HCT116 (cell line): ENCODE measurements at regions not wholly inside any gene's neighbourhood (a gene's known extent, or its start where the extent isn't known, plus 50 kb on each side); places are given as distances from the start of the nearest gene placed in this dataset.

Experiments
- ATAC-seq: fragments of 200-7000 bp; cut with Tn5 transposase; 2 replicates; pipeline ENCODE4 v1.9.1; 2020; ENCODE audit warnings: mild to moderate bottlenecking, moderate library complexity
- BruUV-seq: library from RNA; stranded (reverse); fragments of 400-500 nt; replicated peaks from 2 replicates; lab custom pipeline; 2021; lab: Mats Ljungman, UMichigan
- CTCF ChIA-PET: fragments of 300-600 bp; sonication (Branson Sonifier 250); formaldehyde crosslinking; loops from one replicate; lab custom pipeline; 2021; ENCODE audit warnings: antibody characterized with exemption; lab: Charles Lee
- POLR2A ChIA-PET: fragments of 300-600, 350-600 bp; sonication (Branson Sonifier 250); formaldehyde crosslinking; loops from one replicate; lab custom pipeline; 2021; ENCODE audit warnings: antibody characterized with exemption; lab: Charles Lee
- RAD21 ChIA-PET, 2 experiments: fragments of 300-600 bp; sonication (Branson Sonifier 250); formaldehyde crosslinking; loops; one replicate each; lab custom pipeline; 2023; ENCODE audit warnings: low total read pairs in 2 of 2; ENCODE audit not compliant: uncharacterized antibody in 2 of 2, unreplicated experiment in 2 of 2, low non-redundant PET in 1 of 2; lab: Charles Lee
- DNase-seq: peaks from one replicate; pipeline ENCODE4 v3.0.0-alpha.2; 2010; ENCODE audit warnings: low read depth, low spot score
- H2AFZ ChIP-seq: fragments of 200-600 bp; shearing (Covaris generic), sonication (generic); 2 replicates; pipeline ENCODE4 v1.6.1; 2017; ENCODE audit warnings: low read depth, mixed run types, mixed read lengths, antibody characterized with exemption, low read length; ENCODE audit not compliant: poor library complexity, severe bottlenecking
- H3K27ac ChIP-seq: 2 replicates; pipeline ENCODE4 v1.5.1; 2012; ENCODE audit warnings: low read depth, low read length
- H3K27me3 ChIP-seq: fragments of 200-600 bp; sonication (generic); 2 replicates; pipeline ENCODE4 v1.6.1; 2016; ENCODE audit warnings: mixed run types, low read length, mixed read lengths; ENCODE audit not compliant: insufficient read depth
- H3K36me3 ChIP-seq, 2 experiments: fragments of 200-500 bp in 1 of 2; fragments of 200-600 bp in 1 of 2; sonication (Bioruptor generic) in 1 of 2; sonication (generic) in 1 of 2; 2 replicates each; pipeline versions ENCODE4 v1.5.1 to v1.6.1; 2014 to 2016; ENCODE audit warnings: low read length in 2 of 2, inconsistent platforms in 1 of 2, mixed read lengths in 1 of 2, mixed run types in 1 of 2; ENCODE audit not compliant: insufficient read depth in 2 of 2, control insufficient read depth in 1 of 2
- H3K4me1 ChIP-seq, 2 experiments: fragments of 200-600 bp in 1 of 2; sonication (generic) in 1 of 2; 2 replicates each; pipeline versions ENCODE4 v1.5.1 to v1.6.1; 2012 to 2017; ENCODE audit warnings: low read length in 2 of 2, inconsistent platforms in 1 of 2, mild to moderate bottlenecking in 1 of 2, mixed read lengths in 1 of 2, mixed run types in 1 of 2, moderate library complexity in 1 of 2; ENCODE audit not compliant: insufficient read depth in 2 of 2, control insufficient read depth in 1 of 2
- H3K4me2 ChIP-seq: fragments of 200-600 bp; sonication (generic); 2 replicates; pipeline ENCODE4 v1.6.1; 2017; ENCODE audit warnings: mixed run types, low read length, mixed read lengths
- H3K4me3 ChIP-seq, 2 experiments: fragments of 200-600 bp in 1 of 2; sonication (generic) in 1 of 2; replicated peaks in 1 of 2; 2 replicates each; pipeline ENCODE4 v1.5.1; 2011 to 2016; ENCODE audit warnings: low read length in 2 of 2, control low read depth in 1 of 2, low read depth in 1 of 2, mild to moderate bottlenecking in 1 of 2, mixed read lengths in 1 of 2, mixed run types in 1 of 2
- H3K79me2 ChIP-seq: fragments of 200-600 bp; sonication (generic); 2 replicates; pipeline ENCODE4 v1.6.1; 2017; ENCODE audit warnings: mild to moderate bottlenecking, mixed run types, low read length, moderate library complexity, mixed read lengths; ENCODE audit not compliant: insufficient read depth
- H3K9ac ChIP-seq: fragments of 200-600 bp; sonication (generic); 2 replicates; pipeline ENCODE4 v1.6.1; 2016; ENCODE audit warnings: low read length, mixed read lengths
- H3K9me2 ChIP-seq: fragments of 200-600 bp; sonication (generic), shearing (Covaris generic); 2 replicates; pipeline ENCODE4 v1.6.1; 2017; ENCODE audit warnings: mixed run types, mild to moderate bottlenecking, moderate library complexity; ENCODE audit not compliant: insufficient read depth
- H3K9me3 ChIP-seq, 2 experiments: fragments of 200-500 bp in 1 of 2; fragments of 200-600 bp in 1 of 2; sonication (Bioruptor generic) in 1 of 2; sonication (generic) in 1 of 2; 2 replicates each; pipeline ENCODE4 v1.6.1; 2014 to 2017; ENCODE audit warnings: low read length in 2 of 2, mixed read lengths in 2 of 2, inconsistent platforms in 1 of 2, low read depth in 1 of 2, mild to moderate bottlenecking in 1 of 2, mixed run types in 1 of 2, moderate library complexity in 1 of 2; ENCODE audit not compliant: control insufficient read depth in 1 of 2, insufficient read depth in 1 of 2
- H4K20me1 ChIP-seq: fragments of 200-600 bp; sonication (generic), shearing (Covaris generic); 2 replicates; pipeline ENCODE4 v1.6.1; 2017; ENCODE audit warnings: mixed run types, mild to moderate bottlenecking, moderate library complexity; ENCODE audit not compliant: insufficient read depth
- CBX3 ChIP-seq: IDR thresholded peaks from 2 replicates; pipeline ENCODE4 v1.6.1; 2012; ENCODE audit warnings: low read depth
- CEBPB ChIP-seq: IDR thresholded peaks from 2 replicates; pipeline ENCODE4 v1.6.1; 2012; ENCODE audit warnings: low read depth
- CTCF ChIP-seq, 3 experiments: fragments of 200-600 bp in 1 of 3; sonication (generic) in 1 of 3; IDR thresholded peaks in 2 of 3; conservative IDR thresholded peaks in 1 of 3; 2 replicates each; pipeline ENCODE4 v1.5.1; 2012 to 2017; ENCODE audit warnings: low read depth in 2 of 3, low read length in 2 of 3, antibody characterized with exemption in 1 of 3, borderline replicate concordance in 1 of 3, control low read depth in 1 of 3, mild to moderate bottlenecking in 1 of 3, mixed read lengths in 1 of 3, mixed run types in 1 of 3, moderate library complexity in 1 of 3; ENCODE audit not compliant: insufficient read depth in 1 of 3
- EGR1 ChIP-seq: IDR thresholded peaks from 2 replicates; pipeline ENCODE4 v1.6.1; 2012; ENCODE audit warnings: low read depth
- ELF1 ChIP-seq: IDR thresholded peaks from 2 replicates; pipeline ENCODE4 v1.6.1; 2012; ENCODE audit warnings: low read depth, borderline replicate concordance
- EZH2phosphoT487 ChIP-seq: fragments of 200-600 bp; IDR thresholded peaks from 2 replicates; pipeline ENCODE4 v1.6.1; 2018; ENCODE audit warnings: antibody characterized with exemption, borderline replicate concordance
- FOSL1 ChIP-seq: IDR thresholded peaks from 2 replicates; pipeline ENCODE4 v1.6.1; 2012; ENCODE audit warnings: low read depth
- POLR2A ChIP-seq: IDR thresholded peaks from 2 replicates; pipeline ENCODE4 v1.7.0; 2011; ENCODE audit warnings: borderline replicate concordance; ENCODE audit not compliant: insufficient read depth, insufficient read length; ENCODE audit errors: extremely low read depth
- RAD21 ChIP-seq: IDR thresholded peaks from 2 replicates; pipeline ENCODE4 v1.6.1; 2012; ENCODE audit warnings: low read depth, mild to moderate bottlenecking
- REST ChIP-seq: IDR thresholded peaks from 2 replicates; pipeline ENCODE4 v1.6.1; 2012; ENCODE audit warnings: low read depth
- SIN3A ChIP-seq: IDR thresholded peaks from 2 replicates; pipeline ENCODE4 v1.6.1; 2012; ENCODE audit warnings: low read depth
- SP1 ChIP-seq: IDR thresholded peaks from 2 replicates; pipeline ENCODE4 v1.6.1; 2012; ENCODE audit warnings: low read depth
- SRF ChIP-seq: IDR thresholded peaks from 2 replicates; pipeline ENCODE4 v1.6.1; 2012; ENCODE audit warnings: low read depth
- TCF7L2 ChIP-seq: IDR thresholded peaks from 2 replicates; pipeline ENCODE4 v1.7.0; 2011; ENCODE audit warnings: borderline replicate concordance, inconsistent platforms; ENCODE audit not compliant: insufficient read depth, insufficient read length; ENCODE audit errors: extremely low read depth
- YY1 ChIP-seq: IDR thresholded peaks from 2 replicates; pipeline ENCODE4 v1.6.1; 2011; ENCODE audit warnings: low read length, low read depth, moderate library complexity, mild to moderate bottlenecking; ENCODE audit not compliant: insufficient replicate concordance; ENCODE audit errors: extremely low read depth
- ZFX ChIP-seq: fragments of 450-650 bp; IDR thresholded peaks from 2 replicates; pipeline ENCODE4 v1.6.1; 2017
- ZNF274 ChIP-seq: fragments of 200-500 bp; sonication (Bioruptor generic); IDR thresholded peaks from 2 replicates; pipeline ENCODE4 v1.6.1; 2014; ENCODE audit warnings: mild to moderate bottlenecking, low read depth, low read length, inconsistent platforms
- intact Hi-C: fragments of 100-400 bp; cut with micrococcal nuclease; formaldehyde crosslinking; loops from 2 replicates; pipeline ENCODE4 v1.10.0; 2022
- TF ChIP-seq, protein P1 (sequence below): IDR thresholded peaks from 2 replicates; pipeline ENCODE4 v1.6.1; 2012

DNA sequence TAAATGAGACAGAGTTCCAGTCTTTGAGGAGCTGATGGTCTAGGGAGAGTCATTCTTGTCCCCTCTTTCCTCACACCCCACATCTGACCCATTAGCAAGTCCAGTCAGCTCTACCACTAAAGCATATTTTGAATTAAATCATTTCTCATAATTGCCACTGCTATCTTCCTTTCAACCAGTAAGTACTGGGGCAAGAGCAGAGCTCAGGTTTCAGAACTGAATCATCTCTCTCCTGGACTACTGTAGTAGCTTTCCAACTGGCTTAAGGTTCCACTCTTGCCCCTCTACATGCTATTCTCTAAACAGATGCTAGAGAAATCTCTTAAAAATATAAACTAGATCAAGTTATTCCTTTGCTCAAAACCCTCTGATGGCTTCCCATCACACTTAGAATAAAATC, 218.3 kb downstream of the TTC6 start:
- POLR2A ChIA-PET, result no interaction called here

DNA sequence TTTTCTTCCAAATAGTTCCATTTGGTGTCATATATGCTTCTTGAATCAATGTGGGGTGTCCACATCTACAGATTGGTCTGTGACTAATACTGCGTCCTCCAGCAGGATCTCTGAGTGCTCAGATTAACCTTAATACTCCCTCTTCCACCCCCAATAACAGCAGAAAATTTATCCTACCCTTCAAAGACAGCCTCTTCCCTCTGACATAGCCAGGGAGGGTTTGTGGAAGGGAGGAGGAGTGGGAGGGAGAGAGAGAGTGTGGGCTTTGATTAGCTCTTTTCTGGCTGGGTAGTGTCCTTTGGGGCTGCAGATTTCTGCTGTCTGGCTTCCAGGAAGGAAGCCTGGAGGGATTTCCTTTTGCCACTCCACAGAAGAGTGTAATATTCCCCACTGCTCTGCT, 220.7 kb downstream of the TTC6 start:
- intact Hi-C loops, result no loop called here
- H3K4me2 ChIP-seq, result no peak overlapping the region
- ChIA-PET RAD21 (no interaction called here), CTCF (no interaction called here), POLR2A (no interaction called here)
- no peaks in the 10 kb centered on the region for H3K9me2 ChIP-seq
- H3K79me2 ChIP-seq, result no peaks in the 10 kb centered on the region
- no peaks in the 10 kb centered on the region for H4K20me1 ChIP-seq
- no TSS peak for BruUV-seq
- H3K4me3 ChIP-seq, result no peak overlapping the region
- no peaks in the 10 kb centered on the region; a peak in 1 of 4 replicates for H3K36me3 ChIP-seq
- H2AFZ ChIP-seq, result no peak overlapping the region
- H3K4me1 ChIP-seq, result no peaks in the 10 kb centered on the region
- no peak for DNase-seq
- no peak overlapping the region for H3K27ac ChIP-seq
- no peak for ATAC-seq
- H3K9me3 ChIP-seq, result no peaks in the 10 kb centered on the region
- no peaks in the 10 kb centered on the region for H3K27me3 ChIP-seq
- H3K9ac ChIP-seq, result no peak overlapping the region
- TF ChIP-seq TCF7L2, result no peak
- TF ChIP-seq RAD21, result no peak
- no peak for TF ChIP-seq CTCF (IDR thresholded peaks at IDR 0.05 in 2 of 3, conservative IDR thresholded peaks at IDR 0.05 in 1 of 3; ENCODE audit: borderline replicate concordance in 1 of 3, insufficient read depth in 1 of 3, low read depth in 2 of 3, low read length in 2 of 3)
- no peak for TF ChIP-seq POLR2A
- TF ChIP-seq ZNF274, result no peak
- TF ChIP-seq, protein P1, sequence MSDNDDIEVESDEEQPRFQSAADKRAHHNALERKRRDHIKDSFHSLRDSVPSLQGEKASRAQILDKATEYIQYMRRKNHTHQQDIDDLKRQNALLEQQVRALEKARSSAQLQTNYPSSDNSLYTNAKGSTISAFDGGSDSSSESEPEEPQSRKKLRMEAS, result no peak
- no peak for TF ChIP-seq FOSL1
- no peak for TF ChIP-seq REST
- no peak for TF ChIP-seq ELF1
- TF ChIP-seq CBX3, result no peak
- no peak for TF ChIP-seq CEBPB
- no peak for TF ChIP-seq ZFX
- no peak for TF ChIP-seq EGR1
- TF ChIP-seq SIN3A, result no peak
- TF ChIP-seq YY1, result no peak

More for the DNA sequence above, 218.3 kb downstream of the TTC6 start:
- no peaks in the 10 kb centered on the region; a peak in 1 of 4 replicates for H3K36me3 ChIP-seq
- DNase-seq, result no peak
- no peaks in the 10 kb centered on the region for H3K79me2 ChIP-seq
- H3K27ac ChIP-seq, result no peak overlapping the region
- no TSS peak for BruUV-seq
- no peaks in the 10 kb centered on the region for H3K27me3 ChIP-seq
- CTCF ChIA-PET, result no interaction called here
- TF ChIP-seq CBX3 (no peak), TCF7L2 (no peak), RAD21 (no peak), SP1 (no peak), SRF (no peak), EZH2phosphoT487 (no peak)
- H3K4me1 ChIP-seq, result no peaks in the 10 kb centered on the region
- H3K9me3 ChIP-seq, result no peaks in the 10 kb centered on the region
- intact Hi-C loops, result no loop called here
- H3K4me3 ChIP-seq, result no peak overlapping the region
- H2AFZ ChIP-seq, result no peak overlapping the region
- RAD21 ChIA-PET, result no interaction called here
- no peaks in the 10 kb centered on the region for H3K9me2 ChIP-seq
- H3K9ac ChIP-seq, result no peak overlapping the region
- no peak overlapping the region for H3K4me2 ChIP-seq
- ATAC-seq, result no peak
- no peaks in the 10 kb centered on the region for H4K20me1 ChIP-seq
